ENCODE measurements at regions not wholly inside any gene's neighbourhood (a gene's known extent, or its start where the extent isn't known, plus 50 kb on each side); places are given as distances from the start of the nearest gene placed in this dataset.

- no peak for DNase-seq (ENCODE audit: low read depth in 2 of 2)
Observed at GRCh38 chr2:147468963-147469362, 375.9 kb upstream of the ACVR2A start.

GRCh38 chr2:147468349-147468748, 376.5 kb upstream of the ACVR2A start:
- no peak for DNase-seq (ENCODE audit: low read depth in 2 of 2)

- DNase-seq (ENCODE audit: low read depth in 2 of 2): no peak
Observed at GRCh38 chr2:147467441-147467840, 377.4 kb upstream of the ACVR2A start.

- no peak for DNase-seq (ENCODE audit: low read depth in 2 of 2)
Observed at GRCh38 chr2:147464737-147465357, 380.0 kb upstream of the ACVR2A start.

GRCh38 chr2:147463881-147464520, 380.8 kb upstream of the ACVR2A start:
- no peak for DNase-seq (ENCODE audit: low read depth in 2 of 2)

GRCh38 chr2:147460155-147460554, 384.7 kb upstream of the ACVR2A start:
- peak; percentile 3 to 12 for DNase-seq (ENCODE audit: low read depth in 2 of 2)

- no peak for DNase-seq (ENCODE audit: low read depth in 2 of 2)
Observed at GRCh38 chr2:147456779-147457178, 388.1 kb upstream of the ACVR2A start.

GRCh38 chr2:147451902-147452515, 392.8 kb upstream of the ACVR2A start:
- no peak for DNase-seq (ENCODE audit: low read depth in 2 of 2)

- DNase-seq (ENCODE audit: low read depth in 2 of 2): no peak
Observed at GRCh38 chr2:147450661-147451510, 393.9 kb upstream of the ACVR2A start.

- DNase-seq (ENCODE audit: low read depth in 2 of 2): no peak
Observed at GRCh38 chr2:147449323-147449991, 395.4 kb upstream of the ACVR2A start.

GRCh38 chr2:147442816-147443215, 402.0 kb upstream of the ACVR2A start:
- DNase-seq (ENCODE audit: low read depth in 2 of 2): no peak

GRCh38 chr2:147441182-147441581, 403.6 kb upstream of the ACVR2A start:
- no peak for DNase-seq (ENCODE audit: low read depth in 2 of 2)

GRCh38 chr2:147440734-147441133, 404.1 kb upstream of the ACVR2A start:
- DNase-seq (ENCODE audit: low read depth in 2 of 2): no peak

GRCh38 chr2:147439986-147440385, 404.8 kb upstream of the ACVR2A start:
- DNase-seq (ENCODE audit: low read depth in 2 of 2): no peak

- no peak for DNase-seq (ENCODE audit: low read depth in 2 of 2)
Observed at GRCh38 chr2:147438882-147439281, 405.9 kb upstream of the ACVR2A start.

- no peak for DNase-seq (ENCODE audit: low read depth in 2 of 2)
Observed at GRCh38 chr2:147433822-147434221, 411.0 kb upstream of the ACVR2A start.

- DNase-seq (ENCODE audit: low read depth in 2 of 2): no peak
Observed at GRCh38 chr2:147430408-147430807, 414.4 kb upstream of the ACVR2A start.

GRCh38 chr2:147428120-147428747, 416.6 kb upstream of the ACVR2A start:
- no peak for DNase-seq (ENCODE audit: low read depth in 2 of 2)

GRCh38 chr2:147425437-147426029, 419.3 kb upstream of the ACVR2A start:
- no peak for DNase-seq (ENCODE audit: low read depth in 2 of 2)

GRCh38 chr2:147424766-147425165, 420.1 kb upstream of the ACVR2A start:
- no peak for DNase-seq (ENCODE audit: low read depth in 2 of 2)
